ENCODE measurements at regions not wholly inside any gene's neighbourhood (a gene's known extent, or its start where the extent isn't known, plus 50 kb on each side); places are given as distances from the start of the nearest gene placed in this dataset.

DNA sequence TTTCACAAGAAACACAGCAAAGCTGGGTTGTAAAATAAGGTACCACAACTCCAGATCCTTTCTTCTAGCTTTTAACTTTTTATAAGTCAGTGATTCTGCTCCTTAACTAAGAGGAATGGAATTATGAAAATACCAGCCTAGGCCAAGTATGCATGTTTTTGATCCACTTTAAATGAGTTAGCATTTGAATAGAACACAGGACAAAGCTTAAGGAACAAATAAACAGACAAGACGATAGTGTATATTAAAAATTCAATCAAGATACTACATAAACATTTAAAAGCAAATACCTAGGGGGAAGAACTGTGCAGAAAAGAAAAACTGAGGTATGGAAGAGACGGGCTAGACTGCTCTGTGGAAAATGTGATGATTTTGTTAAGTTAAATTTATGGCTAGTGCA is 200.7 kb downstream of the LURAP1L start:
- POLR2A ChIA-PET, result no interaction called here
- H3K27ac ChIP-seq (ENCODE audit: extremely low read depth, low read depth, low read length), result no peak overlapping the region
- no peaks in the 10 kb centered on the region for H3K36me3 ChIP-seq (ENCODE audit: control insufficient read depth in 2 of 2, insufficient read depth in 1 of 2, low read length in 2 of 2)
- TF ChIP-seq ZNF239 (tag by site-specific recombination; IDR thresholded peaks at IDR 0.05), result no peak
- CTCF ChIA-PET, result interaction anchor here (1.2 to 1.8 kb wide), 2 partner anchors 25 to 251 kb away, joined by 3 to 4 read pairs; no protein-coding TSS in a partner anchor
- no peaks in the 10 kb centered on the region for H3K9me3 ChIP-seq (ENCODE audit: control insufficient read depth, insufficient read depth, low read depth, low read length)
- no peak overlapping the region for H3K4me3 ChIP-seq (ENCODE audit: low read depth, low read length)
- H3K4me1 ChIP-seq (ENCODE audit: control insufficient read depth, insufficient read depth, low read length), result no peaks in the 10 kb centered on the region

DNA sequence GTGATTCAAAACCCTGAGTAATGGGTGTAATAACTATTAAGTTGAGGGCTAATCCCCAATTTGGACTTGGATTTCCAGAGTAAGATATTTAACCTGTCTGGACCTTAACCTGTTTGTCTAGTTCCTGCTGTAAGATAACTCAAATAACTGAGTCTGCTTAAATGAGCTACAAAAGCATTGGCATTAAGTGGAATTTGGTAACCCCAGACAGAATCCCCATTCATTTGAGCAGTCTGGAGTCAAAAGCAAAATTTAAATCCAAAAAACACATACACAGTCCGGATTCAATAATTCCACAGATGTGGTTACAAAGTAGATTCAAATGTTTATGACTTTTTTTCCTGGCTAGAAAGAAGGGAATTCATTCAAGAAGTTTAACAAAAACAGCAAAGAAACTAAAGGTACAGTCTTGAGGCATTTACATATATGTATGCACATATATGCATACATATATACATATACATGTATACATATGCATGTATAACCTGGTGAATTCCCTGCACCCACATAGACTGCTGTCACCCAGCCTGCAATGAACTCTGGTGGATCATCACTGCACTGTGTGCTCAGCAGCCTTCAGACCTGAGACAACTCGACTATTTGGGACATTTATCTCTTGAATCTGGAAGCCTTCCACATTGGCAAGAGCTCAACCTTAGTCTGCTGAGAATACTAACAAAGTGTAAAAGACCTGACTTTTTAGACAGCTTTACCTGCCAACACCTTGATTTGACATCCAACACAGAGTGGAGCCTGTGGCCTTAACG is 205.4 kb downstream of the LURAP1L start:
- POLR2A ChIA-PET, result no interaction called here
- CTCF ChIA-PET, result no interaction called here
- H3K4me1 ChIP-seq (ENCODE audit: control insufficient read depth, insufficient read depth, low read length), result no peaks in the 10 kb centered on the region
- no peak overlapping the region for H3K27ac ChIP-seq (ENCODE audit: extremely low read depth, low read depth, low read length)
- TF ChIP-seq, protein P1, sequence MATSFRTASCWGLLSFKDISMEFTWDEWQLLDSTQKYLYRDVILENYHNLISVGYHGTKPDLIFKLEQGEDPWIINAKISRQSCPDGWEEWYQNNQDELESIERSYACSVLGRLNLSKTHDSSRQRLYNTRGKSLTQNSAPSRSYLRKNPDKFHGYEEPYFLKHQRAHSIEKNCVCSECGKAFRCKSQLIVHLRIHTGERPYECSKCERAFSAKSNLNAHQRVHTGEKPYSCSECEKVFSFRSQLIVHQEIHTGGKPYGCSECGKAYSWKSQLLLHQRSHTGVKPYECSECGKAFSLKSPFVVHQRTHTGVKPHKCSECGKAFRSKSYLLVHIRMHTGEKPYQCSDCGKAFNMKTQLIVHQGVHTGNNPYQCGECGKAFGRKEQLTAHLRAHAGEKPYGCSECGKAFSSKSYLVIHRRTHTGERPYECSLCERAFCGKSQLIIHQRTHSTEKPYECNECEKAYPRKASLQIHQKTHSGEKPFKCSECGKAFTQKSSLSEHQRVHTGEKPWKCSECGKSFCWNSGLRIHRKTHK (tag by site-specific recombination; IDR thresholded peaks at IDR 0.05), result no peak
- TF ChIP-seq, protein P2, sequence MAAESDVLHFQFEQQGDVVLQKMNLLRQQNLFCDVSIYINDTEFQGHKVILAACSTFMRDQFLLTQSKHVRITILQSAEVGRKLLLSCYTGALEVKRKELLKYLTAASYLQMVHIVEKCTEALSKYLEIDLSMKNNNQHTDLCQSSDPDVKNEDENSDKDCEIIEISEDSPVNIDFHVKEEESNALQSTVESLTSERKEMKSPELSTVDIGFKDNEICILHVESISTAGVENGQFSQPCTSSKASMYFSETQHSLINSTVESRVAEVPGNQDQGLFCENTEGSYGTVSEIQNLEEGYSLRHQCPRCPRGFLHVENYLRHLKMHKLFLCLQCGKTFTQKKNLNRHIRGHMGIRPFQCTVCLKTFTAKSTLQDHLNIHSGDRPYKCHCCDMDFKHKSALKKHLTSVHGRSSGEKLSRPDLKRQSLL (tag by site-specific recombination; IDR thresholded peaks at IDR 0.05), result no peak
- TF ChIP-seq, protein P3, sequence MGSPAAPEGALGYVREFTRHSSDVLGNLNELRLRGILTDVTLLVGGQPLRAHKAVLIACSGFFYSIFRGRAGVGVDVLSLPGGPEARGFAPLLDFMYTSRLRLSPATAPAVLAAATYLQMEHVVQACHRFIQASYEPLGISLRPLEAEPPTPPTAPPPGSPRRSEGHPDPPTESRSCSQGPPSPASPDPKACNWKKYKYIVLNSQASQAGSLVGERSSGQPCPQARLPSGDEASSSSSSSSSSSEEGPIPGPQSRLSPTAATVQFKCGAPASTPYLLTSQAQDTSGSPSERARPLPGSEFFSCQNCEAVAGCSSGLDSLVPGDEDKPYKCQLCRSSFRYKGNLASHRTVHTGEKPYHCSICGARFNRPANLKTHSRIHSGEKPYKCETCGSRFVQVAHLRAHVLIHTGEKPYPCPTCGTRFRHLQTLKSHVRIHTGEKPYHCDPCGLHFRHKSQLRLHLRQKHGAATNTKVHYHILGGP (tag by site-specific recombination; IDR thresholded peaks at IDR 0.05), result no peak
- TF ChIP-seq, protein P4, sequence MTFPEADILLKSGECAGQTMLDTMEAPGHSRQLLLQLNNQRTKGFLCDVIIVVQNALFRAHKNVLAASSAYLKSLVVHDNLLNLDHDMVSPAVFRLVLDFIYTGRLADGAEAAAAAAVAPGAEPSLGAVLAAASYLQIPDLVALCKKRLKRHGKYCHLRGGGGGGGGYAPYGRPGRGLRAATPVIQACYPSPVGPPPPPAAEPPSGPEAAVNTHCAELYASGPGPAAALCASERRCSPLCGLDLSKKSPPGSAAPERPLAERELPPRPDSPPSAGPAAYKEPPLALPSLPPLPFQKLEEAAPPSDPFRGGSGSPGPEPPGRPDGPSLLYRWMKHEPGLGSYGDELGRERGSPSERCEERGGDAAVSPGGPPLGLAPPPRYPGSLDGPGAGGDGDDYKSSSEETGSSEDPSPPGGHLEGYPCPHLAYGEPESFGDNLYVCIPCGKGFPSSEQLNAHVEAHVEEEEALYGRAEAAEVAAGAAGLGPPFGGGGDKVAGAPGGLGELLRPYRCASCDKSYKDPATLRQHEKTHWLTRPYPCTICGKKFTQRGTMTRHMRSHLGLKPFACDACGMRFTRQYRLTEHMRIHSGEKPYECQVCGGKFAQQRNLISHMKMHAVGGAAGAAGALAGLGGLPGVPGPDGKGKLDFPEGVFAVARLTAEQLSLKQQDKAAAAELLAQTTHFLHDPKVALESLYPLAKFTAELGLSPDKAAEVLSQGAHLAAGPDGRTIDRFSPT (tag by site-specific recombination; IDR thresholded peaks at IDR 0.05), result no peak
- TF ChIP-seq ZNF76 (tag by site-specific recombination; IDR thresholded peaks at IDR 0.05; ENCODE audit: borderline replicate concordance, low read depth), result no peak
- H3K4me3 ChIP-seq (ENCODE audit: low read depth, low read length), result no peak overlapping the region
- H3K36me3 ChIP-seq (ENCODE audit: control insufficient read depth in 2 of 2, insufficient read depth in 1 of 2, low read length in 2 of 2), result no peaks in the 10 kb centered on the region
- no peaks in the 10 kb centered on the region for H3K9me3 ChIP-seq (ENCODE audit: control insufficient read depth, insufficient read depth, low read depth, low read length)

DNA sequence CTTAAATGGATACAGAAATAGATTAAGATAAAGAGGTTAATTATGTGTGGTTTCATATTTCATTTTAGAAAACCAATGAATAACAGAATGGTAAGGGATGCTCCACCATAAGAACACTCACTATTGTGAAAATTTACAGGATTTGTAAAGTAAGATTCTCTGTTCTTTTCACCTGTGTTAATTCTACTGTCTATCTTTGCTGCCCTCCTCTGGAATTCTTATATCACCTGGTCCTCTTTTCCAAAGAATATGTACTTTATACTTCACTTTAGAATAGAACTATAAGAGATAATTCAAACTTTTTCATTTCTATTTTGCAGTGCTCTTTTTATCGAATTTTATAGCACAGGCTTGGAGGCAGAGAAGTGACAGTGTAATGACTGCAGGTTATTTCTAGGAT is 213.4 kb downstream of the LURAP1L start:
- Histone ChIP-seq H3K4me3 (ENCODE audit: low read depth, low read length) (no peak overlapping the region), H3K36me3 (ENCODE audit: control insufficient read depth in 2 of 2, insufficient read depth in 1 of 2, low read length in 2 of 2) (no peaks in the 10 kb centered on the region), H3K27ac (ENCODE audit: extremely low read depth, low read depth, low read length) (no peak overlapping the region), H3K4me1 (ENCODE audit: control insufficient read depth, insufficient read depth, low read length) (no peaks in the 10 kb centered on the region), H3K9me3 (ENCODE audit: control insufficient read depth, insufficient read depth, low read depth, low read length) (no peaks in the 10 kb centered on the region)
- ChIA-PET POLR2A (interaction anchor here (0.7 kb wide), 1 partner anchor 1065 kb away, joined by 3 read pairs; no protein-coding TSS in a partner anchor), CTCF (interaction anchor here (0.8 kb wide), 2 partner anchors 32 to 108 kb away, joined by 6 to 8 read pairs; no protein-coding TSS in a partner anchor)
- TF ChIP-seq, protein P5, sequence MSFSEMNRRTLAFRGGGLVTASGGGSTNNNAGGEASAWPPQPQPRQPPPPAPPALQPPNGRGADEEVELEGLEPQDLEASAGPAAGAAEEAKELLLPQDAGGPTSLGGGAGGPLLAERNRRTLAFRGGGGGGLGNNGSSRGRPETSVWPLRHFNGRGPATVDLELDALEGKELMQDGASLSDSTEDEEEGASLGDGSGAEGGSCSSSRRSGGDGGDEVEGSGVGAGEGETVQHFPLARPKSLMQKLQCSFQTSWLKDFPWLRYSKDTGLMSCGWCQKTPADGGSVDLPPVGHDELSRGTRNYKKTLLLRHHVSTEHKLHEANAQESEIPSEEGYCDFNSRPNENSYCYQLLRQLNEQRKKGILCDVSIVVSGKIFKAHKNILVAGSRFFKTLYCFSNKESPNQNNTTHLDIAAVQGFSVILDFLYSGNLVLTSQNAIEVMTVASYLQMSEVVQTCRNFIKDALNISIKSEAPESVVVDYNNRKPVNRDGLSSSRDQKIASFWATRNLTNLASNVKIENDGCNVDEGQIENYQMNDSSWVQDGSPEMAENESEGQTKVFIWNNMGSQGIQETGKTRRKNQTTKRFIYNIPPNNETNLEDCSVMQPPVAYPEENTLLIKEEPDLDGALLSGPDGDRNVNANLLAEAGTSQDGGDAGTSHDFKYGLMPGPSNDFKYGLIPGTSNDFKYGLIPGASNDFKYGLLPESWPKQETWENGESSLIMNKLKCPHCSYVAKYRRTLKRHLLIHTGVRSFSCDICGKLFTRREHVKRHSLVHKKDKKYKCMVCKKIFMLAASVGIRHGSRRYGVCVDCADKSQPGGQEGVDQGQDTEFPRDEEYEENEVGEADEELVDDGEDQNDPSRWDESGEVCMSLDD (tag by site-specific recombination; IDR thresholded peaks at IDR 0.05), result no peak
- TF ChIP-seq, protein P6, sequence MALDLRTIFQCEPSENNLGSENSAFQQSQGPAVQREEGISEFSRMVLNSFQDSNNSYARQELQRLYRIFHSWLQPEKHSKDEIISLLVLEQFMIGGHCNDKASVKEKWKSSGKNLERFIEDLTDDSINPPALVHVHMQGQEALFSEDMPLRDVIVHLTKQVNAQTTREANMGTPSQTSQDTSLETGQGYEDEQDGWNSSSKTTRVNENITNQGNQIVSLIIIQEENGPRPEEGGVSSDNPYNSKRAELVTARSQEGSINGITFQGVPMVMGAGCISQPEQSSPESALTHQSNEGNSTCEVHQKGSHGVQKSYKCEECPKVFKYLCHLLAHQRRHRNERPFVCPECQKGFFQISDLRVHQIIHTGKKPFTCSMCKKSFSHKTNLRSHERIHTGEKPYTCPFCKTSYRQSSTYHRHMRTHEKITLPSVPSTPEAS (tag by site-specific recombination; IDR thresholded peaks at IDR 0.05), result no peak
- no peak for TF ChIP-seq ZNF335 (tag by site-specific recombination; conservative IDR thresholded peaks at IDR 0.05)
- TF ChIP-seq ZNF660 (tag by site-specific recombination; IDR thresholded peaks at IDR 0.05), result no peak
- no peak for TF ChIP-seq SCRT1 (tag by site-specific recombination; IDR thresholded peaks at IDR 0.05; ENCODE audit: borderline replicate concordance)
- TF ChIP-seq ZNF214 (tag by site-specific recombination; IDR thresholded peaks at IDR 0.05; ENCODE audit: borderline replicate concordance), result no peak
- no peak for TF ChIP-seq ZFP41 (tag by site-specific recombination; IDR thresholded peaks at IDR 0.05; ENCODE audit: borderline replicate concordance)
- TF ChIP-seq, protein P7, sequence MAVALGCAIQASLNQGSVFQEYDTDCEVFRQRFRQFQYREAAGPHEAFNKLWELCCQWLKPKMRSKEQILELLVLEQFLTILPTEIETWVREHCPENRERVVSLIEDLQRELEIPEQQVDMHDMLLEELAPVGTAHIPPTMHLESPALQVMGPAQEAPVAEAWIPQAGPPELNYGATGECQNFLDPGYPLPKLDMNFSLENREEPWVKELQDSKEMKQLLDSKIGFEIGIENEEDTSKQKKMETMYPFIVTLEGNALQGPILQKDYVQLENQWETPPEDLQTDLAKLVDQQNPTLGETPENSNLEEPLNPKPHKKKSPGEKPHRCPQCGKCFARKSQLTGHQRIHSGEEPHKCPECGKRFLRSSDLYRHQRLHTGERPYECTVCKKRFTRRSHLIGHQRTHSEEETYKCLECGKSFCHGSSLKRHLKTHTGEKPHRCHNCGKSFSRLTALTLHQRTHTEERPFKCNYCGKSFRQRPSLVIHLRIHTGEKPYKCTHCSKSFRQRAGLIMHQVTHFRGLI (tag by site-specific recombination; IDR thresholded peaks at IDR 0.05), result no peak
- no peak for TF ChIP-seq ZNF561 (tag by site-specific recombination; IDR thresholded peaks at IDR 0.05; ENCODE audit: borderline replicate concordance)
- no peak for TF ChIP-seq ZSCAN23 (tag by site-specific recombination; IDR thresholded peaks at IDR 0.05)
- no peak for TF ChIP-seq HOXC10 (CRISPR knock-in tag; IDR thresholded peaks at IDR 0.05)
